ENCODE measurements at regions not wholly inside any gene's neighbourhood (a gene's known extent, or its start where the extent isn't known, plus 50 kb on each side); places are given as distances from the start of the nearest gene placed in this dataset.

DNA sequence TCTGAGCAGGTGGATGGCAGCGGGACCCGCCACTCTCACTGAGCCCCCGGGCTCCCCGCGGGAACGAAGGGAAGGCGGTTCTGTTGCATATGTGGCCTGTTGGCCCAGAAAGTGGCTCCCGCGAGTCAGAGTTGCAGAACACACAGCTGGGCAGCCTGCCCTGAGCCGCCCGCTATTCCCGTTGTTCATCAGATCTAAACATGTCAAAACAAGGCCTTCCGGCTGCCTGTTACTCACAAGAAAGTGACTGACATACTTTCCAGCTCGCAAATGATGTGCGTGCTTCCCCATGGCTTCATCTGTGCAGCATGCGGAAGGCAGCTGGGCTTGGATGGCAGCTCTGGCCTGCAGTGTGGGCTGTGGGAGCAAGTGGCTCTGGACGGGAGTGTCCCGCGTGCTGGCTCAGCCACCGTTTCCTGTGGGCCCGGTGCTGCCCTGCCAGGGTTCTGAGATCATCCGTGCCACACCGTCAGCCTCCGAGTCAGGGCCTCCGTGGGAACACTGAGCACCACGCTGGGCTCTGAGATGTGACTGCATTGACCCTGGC is 227.3 kb downstream of the ERMARD start:
- TF ChIP-seq JUN (IDR thresholded peaks at IDR 0.05; ENCODE audit: borderline replicate concordance, insufficient read depth, insufficient read length, low read depth) (no peak), POLR2A (IDR thresholded peaks at IDR 0.05; ENCODE audit: low read depth, low read length) (no peak)
- TF ChIP-seq, protein P1, sequence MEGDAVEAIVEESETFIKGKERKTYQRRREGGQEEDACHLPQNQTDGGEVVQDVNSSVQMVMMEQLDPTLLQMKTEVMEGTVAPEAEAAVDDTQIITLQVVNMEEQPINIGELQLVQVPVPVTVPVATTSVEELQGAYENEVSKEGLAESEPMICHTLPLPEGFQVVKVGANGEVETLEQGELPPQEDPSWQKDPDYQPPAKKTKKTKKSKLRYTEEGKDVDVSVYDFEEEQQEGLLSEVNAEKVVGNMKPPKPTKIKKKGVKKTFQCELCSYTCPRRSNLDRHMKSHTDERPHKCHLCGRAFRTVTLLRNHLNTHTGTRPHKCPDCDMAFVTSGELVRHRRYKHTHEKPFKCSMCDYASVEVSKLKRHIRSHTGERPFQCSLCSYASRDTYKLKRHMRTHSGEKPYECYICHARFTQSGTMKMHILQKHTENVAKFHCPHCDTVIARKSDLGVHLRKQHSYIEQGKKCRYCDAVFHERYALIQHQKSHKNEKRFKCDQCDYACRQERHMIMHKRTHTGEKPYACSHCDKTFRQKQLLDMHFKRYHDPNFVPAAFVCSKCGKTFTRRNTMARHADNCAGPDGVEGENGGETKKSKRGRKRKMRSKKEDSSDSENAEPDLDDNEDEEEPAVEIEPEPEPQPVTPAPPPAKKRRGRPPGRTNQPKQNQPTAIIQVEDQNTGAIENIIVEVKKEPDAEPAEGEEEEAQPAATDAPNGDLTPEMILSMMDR (IDR thresholded peaks at IDR 0.05; ENCODE audit: extremely low read depth in 1 of 2, insufficient read depth in 1 of 2, low read depth in 1 of 2, low read length in 2 of 2): no peak
